ENCODE measurements at regions not wholly inside any gene's neighbourhood (a gene's known extent, or its start where the extent isn't known, plus 50 kb on each side); places are given as distances from the start of the nearest gene placed in this dataset.

- no peak for DNase-seq (ENCODE audit: low read depth)
- H3K4me3 ChIP-seq (ENCODE audit: low read depth, low read length): no peak overlapping the region
Observed at GRCh38 chr2:217065012-217065290, 205.1 kb upstream of the TNP1 start.

GRCh38 chr2:217064234-217065011 is 204.6 kb upstream of the TNP1 start:
- H3K4me3 ChIP-seq (ENCODE audit: low read depth, low read length): no peak overlapping the region
- no peak for TF ChIP-seq MAX (IDR thresholded peaks at IDR 0.05; ENCODE audit: low read depth, low read length)
- TF ChIP-seq CTCF (IDR thresholded peaks at IDR 0.05; ENCODE audit: low read depth, low read length): no peak
- TF ChIP-seq MYC (IDR thresholded peaks at IDR 0.05; ENCODE audit: low read depth, low read length): no peak
- no peak for TF ChIP-seq POLR2A (IDR thresholded peaks at IDR 0.05; ENCODE audit: extremely low read depth, insufficient read length)
- peak; percentile 83 for DNase-seq (ENCODE audit: low read depth)

More at GRCh38 chr2:217065012-217065290, 205.1 kb upstream of the TNP1 start:
- no peak for TF ChIP-seq POLR2A (IDR thresholded peaks at IDR 0.05; ENCODE audit: extremely low read depth, insufficient read length)
- TF ChIP-seq MYC (IDR thresholded peaks at IDR 0.05; ENCODE audit: low read depth, low read length): no peak
- TF ChIP-seq MAX (IDR thresholded peaks at IDR 0.05; ENCODE audit: low read depth, low read length): no peak
- TF ChIP-seq CTCF (IDR thresholded peaks at IDR 0.05; ENCODE audit: low read depth, low read length): no peak

- TF ChIP-seq MAX (IDR thresholded peaks at IDR 0.05; ENCODE audit: low read depth, low read length) (no peak), POLR2A (IDR thresholded peaks at IDR 0.05; ENCODE audit: extremely low read depth, insufficient read length) (no peak), MYC (IDR thresholded peaks at IDR 0.05; ENCODE audit: low read depth, low read length) (no peak), CTCF (IDR thresholded peaks at IDR 0.05; ENCODE audit: low read depth, low read length) (no peak)
- H3K4me3 ChIP-seq (ENCODE audit: low read depth, low read length): no peak overlapping the region
- no peak for DNase-seq (ENCODE audit: low read depth)
Observed at GRCh38 chr2:217063238-217063755, 203.4 kb upstream of the TNP1 start.

DNA sequence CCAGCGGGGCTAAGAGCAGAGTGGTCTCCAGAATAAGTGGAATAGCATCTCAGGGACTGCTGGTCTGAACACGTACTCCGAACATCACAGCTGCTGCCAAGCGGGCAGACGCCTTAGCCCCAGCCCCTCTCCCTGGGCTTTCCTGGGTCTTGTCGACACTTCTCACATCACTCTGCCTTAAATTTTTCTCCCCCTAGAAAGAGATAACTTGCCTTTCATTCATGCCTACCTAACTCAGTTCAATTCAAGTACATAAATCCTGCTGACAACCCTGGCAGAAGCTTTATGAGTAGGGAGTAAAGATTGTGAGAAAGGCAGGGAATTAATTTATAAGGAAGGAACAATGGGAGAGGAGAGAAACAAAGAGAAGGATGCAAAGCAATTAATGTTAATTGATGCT is 202.9 kb upstream of the TNP1 start:
- DNase-seq (ENCODE audit: low read depth): no peak
- TF ChIP-seq POLR2A (IDR thresholded peaks at IDR 0.05; ENCODE audit: extremely low read depth, insufficient read length) (no peak), MYC (IDR thresholded peaks at IDR 0.05; ENCODE audit: low read depth, low read length) (no peak), MAX (IDR thresholded peaks at IDR 0.05; ENCODE audit: low read depth, low read length) (no peak), CTCF (IDR thresholded peaks at IDR 0.05; ENCODE audit: low read depth, low read length) (no peak)
- no peak overlapping the region for H3K4me3 ChIP-seq (ENCODE audit: low read depth, low read length)

GRCh38 chr2:217061916-217062505 is 202.1 kb upstream of the TNP1 start:
- TF ChIP-seq MYC (IDR thresholded peaks at IDR 0.05; ENCODE audit: low read depth, low read length): no peak
- TF ChIP-seq CTCF (IDR thresholded peaks at IDR 0.05; ENCODE audit: low read depth, low read length): no peak
- TF ChIP-seq MAX (IDR thresholded peaks at IDR 0.05; ENCODE audit: low read depth, low read length): no peak
- no peak for TF ChIP-seq POLR2A (IDR thresholded peaks at IDR 0.05; ENCODE audit: extremely low read depth, insufficient read length)
- no peak for DNase-seq (ENCODE audit: low read depth)
- no peak overlapping the region for H3K4me3 ChIP-seq (ENCODE audit: low read depth, low read length)

Measured in NB4 (cell line).